Panc1 (cell line): ENCODE measurements at regions not wholly inside any gene's neighbourhood (a gene's known extent, or its start where the extent isn't known, plus 50 kb on each side); places are given as distances from the start of the nearest gene placed in this dataset.

ENCODE experiments used
- ATAC-seq: fragments of 200-7000 bp; cut with Tn5 transposase; 2 replicates; pipeline ENCODE4 v1.9.1; 2020; ENCODE audit warnings: mild to moderate bottlenecking, moderate library complexity
- BruUV-seq: library from RNA; stranded (reverse); fragments of 400-500 nt; replicated peaks from 2 replicates; lab custom pipeline; 2021; lab: Mats Ljungman, UMichigan
- CTCF ChIA-PET: fragments of 300-600 bp; sonication (Branson Sonifier 250); formaldehyde crosslinking; loops from one replicate; lab custom pipeline; 2022; ENCODE audit warnings: antibody characterized with exemption; lab: Charles Lee
- POLR2A ChIA-PET: fragments of 300-600 bp; sonication (Branson Sonifier 250); formaldehyde crosslinking; loops from one replicate; lab custom pipeline; 2022; ENCODE audit warnings: antibody characterized with exemption; lab: Charles Lee
- DNase-seq: peaks from one replicate; pipeline ENCODE4 v3.0.0-alpha.2; 2010; ENCODE audit warnings: low read depth, low spot score
- H3K27ac ChIP-seq: 2 replicates; pipeline ENCODE4 v1.5.1; 2011; ENCODE audit warnings: mild to moderate bottlenecking, low read length, inconsistent platforms
- H3K27me3 ChIP-seq: fragments of 200-500 bp; sonication (Bioruptor generic); 2 replicates; pipeline ENCODE4 v1.6.0; 2014; ENCODE audit warnings: low read length, inconsistent platforms; ENCODE audit not compliant: control insufficient read depth, insufficient read depth
- H3K36me3 ChIP-seq: fragments of 200-500 bp; sonication (Bioruptor generic); 2 replicates; pipeline ENCODE4 v1.5.1; 2014; ENCODE audit warnings: inconsistent platforms, mild to moderate bottlenecking, low read length, moderate library complexity; ENCODE audit not compliant: control insufficient read depth, insufficient read depth
- H3K4me1 ChIP-seq: 2 replicates; pipeline ENCODE4 v1.5.1; 2011; ENCODE audit warnings: inconsistent platforms, mild to moderate bottlenecking, low read length, moderate library complexity; ENCODE audit not compliant: control insufficient read depth, insufficient read depth
- H3K4me3 ChIP-seq, 2 experiments: 2 replicates each; pipeline ENCODE4 v1.5.1; 2011 to 2012; ENCODE audit warnings: low read depth in 2 of 2, low read length in 2 of 2, mild to moderate bottlenecking in 2 of 2, inconsistent platforms in 1 of 2, moderate library complexity in 1 of 2
- H3K9me3 ChIP-seq: fragments of 200-500 bp; sonication (Bioruptor generic); 2 replicates; pipeline ENCODE4 v1.5.1; 2014; ENCODE audit warnings: low read depth, mild to moderate bottlenecking, inconsistent platforms, low read length, moderate library complexity; ENCODE audit not compliant: control insufficient read depth, insufficient read depth
- POLR2AphosphoS5 ChIP-seq: IDR thresholded peaks from 2 replicates; pipeline ENCODE4 v1.6.1; 2012; ENCODE audit warnings: mild to moderate bottlenecking, low read depth, low read length, moderate library complexity
- SIN3A ChIP-seq: IDR thresholded peaks from 2 replicates; pipeline ENCODE4 v1.6.1; 2012; ENCODE audit warnings: low read depth, mild to moderate bottlenecking, low read length, moderate library complexity, borderline replicate concordance; ENCODE audit not compliant: insufficient read depth
- TCF7L2 ChIP-seq: IDR thresholded peaks from 2 replicates; pipeline ENCODE4 v1.6.1; 2011; ENCODE audit warnings: mild to moderate bottlenecking, low read depth, low read length, inconsistent platforms
- in situ Hi-C: cut with HindIII; loops from 2 replicates; pipeline ENCODE4 v1.10.0; 2016; ENCODE audit warnings: low sequenced_read_pairs, low pct_unique_long_range_greater_than_20kb
- intact Hi-C: fragments of 100-400 bp; cut with micrococcal nuclease; formaldehyde crosslinking; loops from one replicate; pipeline ENCODE4 v1.10.0; 2022; ENCODE audit not compliant: unreplicated experiment
- TF ChIP-seq, protein P1 (sequence below): fragments of 450-650 bp; IDR thresholded peaks from 2 replicates; pipeline ENCODE4 v1.5.1; 2017; ENCODE audit warnings: mild to moderate bottlenecking
- TF ChIP-seq, protein P2 (sequence below), 2 experiments: IDR thresholded peaks; 2 replicates each; pipeline ENCODE4 v1.6.1; 2011 to 2012; ENCODE audit warnings: low read depth in 2 of 2, control low read depth in 1 of 2, low read length in 1 of 2, mild to moderate bottlenecking in 1 of 2, moderate library complexity in 1 of 2; ENCODE audit not compliant: insufficient read depth in 1 of 2

DNA sequence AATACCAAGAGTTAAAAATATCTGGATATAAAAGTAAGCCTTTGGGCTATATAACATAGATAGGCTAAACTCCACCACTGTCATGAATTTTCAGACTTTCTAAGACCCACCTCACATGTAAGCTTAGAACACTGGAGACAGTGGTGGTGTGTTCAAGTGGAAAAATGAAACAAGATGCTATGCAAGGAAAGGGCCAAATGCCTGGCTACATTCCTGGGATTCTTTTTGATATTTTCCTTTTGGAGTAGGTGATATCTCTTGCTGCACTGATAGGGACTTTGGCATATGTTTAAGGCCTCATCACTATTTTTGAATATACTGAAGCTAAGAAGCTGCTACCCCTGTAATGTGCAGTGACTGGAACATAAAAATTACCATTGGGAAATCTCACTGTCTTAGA lies 341.3 kb downstream of the SLC16A7 start:
- no peak for DNase-seq
- H3K27ac ChIP-seq: no peak overlapping the region
- no peaks in the 10 kb centered on the region for H3K36me3 ChIP-seq
- H3K4me1 ChIP-seq: no peaks in the 10 kb centered on the region
- ChIA-PET POLR2A (no interaction called here), CTCF (no interaction called here)
- no peaks in the 10 kb centered on the region for H3K27me3 ChIP-seq
- in situ Hi-C loops (no loop called here), intact Hi-C loops (no loop called here)
- no peak for ATAC-seq
- H3K4me3 ChIP-seq: no peak overlapping the region
- BruUV-seq: no TSS peak
- H3K9me3 ChIP-seq: no peaks in the 10 kb centered on the region
- TF ChIP-seq, protein P1, sequence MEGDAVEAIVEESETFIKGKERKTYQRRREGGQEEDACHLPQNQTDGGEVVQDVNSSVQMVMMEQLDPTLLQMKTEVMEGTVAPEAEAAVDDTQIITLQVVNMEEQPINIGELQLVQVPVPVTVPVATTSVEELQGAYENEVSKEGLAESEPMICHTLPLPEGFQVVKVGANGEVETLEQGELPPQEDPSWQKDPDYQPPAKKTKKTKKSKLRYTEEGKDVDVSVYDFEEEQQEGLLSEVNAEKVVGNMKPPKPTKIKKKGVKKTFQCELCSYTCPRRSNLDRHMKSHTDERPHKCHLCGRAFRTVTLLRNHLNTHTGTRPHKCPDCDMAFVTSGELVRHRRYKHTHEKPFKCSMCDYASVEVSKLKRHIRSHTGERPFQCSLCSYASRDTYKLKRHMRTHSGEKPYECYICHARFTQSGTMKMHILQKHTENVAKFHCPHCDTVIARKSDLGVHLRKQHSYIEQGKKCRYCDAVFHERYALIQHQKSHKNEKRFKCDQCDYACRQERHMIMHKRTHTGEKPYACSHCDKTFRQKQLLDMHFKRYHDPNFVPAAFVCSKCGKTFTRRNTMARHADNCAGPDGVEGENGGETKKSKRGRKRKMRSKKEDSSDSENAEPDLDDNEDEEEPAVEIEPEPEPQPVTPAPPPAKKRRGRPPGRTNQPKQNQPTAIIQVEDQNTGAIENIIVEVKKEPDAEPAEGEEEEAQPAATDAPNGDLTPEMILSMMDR: no peak
- TF ChIP-seq TCF7L2 (no peak), SIN3A (no peak), POLR2AphosphoS5 (no peak)
- TF ChIP-seq, protein P2, sequence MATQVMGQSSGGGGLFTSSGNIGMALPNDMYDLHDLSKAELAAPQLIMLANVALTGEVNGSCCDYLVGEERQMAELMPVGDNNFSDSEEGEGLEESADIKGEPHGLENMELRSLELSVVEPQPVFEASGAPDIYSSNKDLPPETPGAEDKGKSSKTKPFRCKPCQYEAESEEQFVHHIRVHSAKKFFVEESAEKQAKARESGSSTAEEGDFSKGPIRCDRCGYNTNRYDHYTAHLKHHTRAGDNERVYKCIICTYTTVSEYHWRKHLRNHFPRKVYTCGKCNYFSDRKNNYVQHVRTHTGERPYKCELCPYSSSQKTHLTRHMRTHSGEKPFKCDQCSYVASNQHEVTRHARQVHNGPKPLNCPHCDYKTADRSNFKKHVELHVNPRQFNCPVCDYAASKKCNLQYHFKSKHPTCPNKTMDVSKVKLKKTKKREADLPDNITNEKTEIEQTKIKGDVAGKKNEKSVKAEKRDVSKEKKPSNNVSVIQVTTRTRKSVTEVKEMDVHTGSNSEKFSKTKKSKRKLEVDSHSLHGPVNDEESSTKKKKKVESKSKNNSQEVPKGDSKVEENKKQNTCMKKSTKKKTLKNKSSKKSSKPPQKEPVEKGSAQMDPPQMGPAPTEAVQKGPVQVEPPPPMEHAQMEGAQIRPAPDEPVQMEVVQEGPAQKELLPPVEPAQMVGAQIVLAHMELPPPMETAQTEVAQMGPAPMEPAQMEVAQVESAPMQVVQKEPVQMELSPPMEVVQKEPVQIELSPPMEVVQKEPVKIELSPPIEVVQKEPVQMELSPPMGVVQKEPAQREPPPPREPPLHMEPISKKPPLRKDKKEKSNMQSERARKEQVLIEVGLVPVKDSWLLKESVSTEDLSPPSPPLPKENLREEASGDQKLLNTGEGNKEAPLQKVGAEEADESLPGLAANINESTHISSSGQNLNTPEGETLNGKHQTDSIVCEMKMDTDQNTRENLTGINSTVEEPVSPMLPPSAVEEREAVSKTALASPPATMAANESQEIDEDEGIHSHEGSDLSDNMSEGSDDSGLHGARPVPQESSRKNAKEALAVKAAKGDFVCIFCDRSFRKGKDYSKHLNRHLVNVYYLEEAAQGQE (IDR thresholded peaks at IDR 0.05; ENCODE audit: insufficient read depth in 1 of 2, low read depth in 2 of 2, low read length in 1 of 2): no peak

DNA sequence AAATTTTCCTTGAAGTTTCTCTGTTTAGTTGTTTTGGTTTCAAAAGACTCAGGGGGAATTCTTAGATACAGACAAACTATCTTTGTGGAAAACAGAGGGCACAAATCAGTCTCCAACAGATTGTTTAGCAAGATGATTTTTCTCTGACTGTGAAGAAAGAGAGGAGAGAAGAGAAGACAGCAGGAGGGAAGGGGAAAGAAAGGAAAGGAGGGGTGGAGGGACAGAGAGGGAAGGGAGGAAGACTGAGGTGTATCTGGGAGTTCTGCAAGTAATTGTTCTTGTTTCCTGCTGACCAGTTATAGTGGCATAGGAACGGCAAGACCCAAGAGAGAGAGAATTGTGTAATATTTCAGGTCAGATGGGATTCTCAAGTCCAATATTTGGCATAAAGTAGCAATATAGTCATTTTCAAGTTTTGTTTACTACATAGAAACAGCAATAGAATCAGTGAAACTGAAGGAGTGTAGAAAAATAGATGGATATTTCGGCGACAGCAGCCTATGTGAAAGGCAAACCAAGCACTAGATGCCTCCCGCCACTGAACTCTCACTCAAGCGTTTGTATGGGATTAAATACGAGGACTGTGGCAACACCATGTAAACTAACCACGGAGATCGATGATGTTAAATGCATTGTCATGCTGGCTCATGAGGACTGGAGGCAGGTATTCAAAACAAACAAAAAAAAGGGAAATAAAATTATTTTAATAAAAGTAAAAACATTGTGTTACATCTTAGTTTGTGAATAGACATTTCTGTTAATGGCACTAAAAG lies 342.5 kb downstream of the SLC16A7 start:
- BruUV-seq: no TSS peak

More for the DNA sequence above, 342.5 kb downstream of the SLC16A7 start:
- ATAC-seq (no peak), DNase-seq (no peak)
- Histone ChIP-seq H3K4me1 (no peaks in the 10 kb centered on the region), H3K9me3 (no peaks in the 10 kb centered on the region), H3K36me3 (no peaks in the 10 kb centered on the region), H3K27me3 (no peaks in the 10 kb centered on the region), H3K27ac (no peak overlapping the region), H3K4me3 (no peak overlapping the region)
- POLR2A ChIA-PET: no interaction called here
- in situ Hi-C loops: no loop called here
- TF ChIP-seq POLR2AphosphoS5: no peak
- no peak for TF ChIP-seq TCF7L2
- no peak for TF ChIP-seq SIN3A
- TF ChIP-seq, protein P2 (IDR thresholded peaks at IDR 0.05; ENCODE audit: insufficient read depth in 1 of 2, low read depth in 2 of 2, low read length in 1 of 2): no peak
- TF ChIP-seq, protein P1: no peak
- CTCF ChIA-PET: no interaction called here
- intact Hi-C loops: no loop called here
